Suprapubic skin (tissue), 4 donors: ENCODE measurements at regions not wholly inside any gene's neighbourhood (a gene's known extent, or its start where the extent isn't known, plus 50 kb on each side); places are given as distances from the start of the nearest gene placed in this dataset.

Experiments
- EP300 ChIP-seq: sonication (generic); formaldehyde crosslinking; IDR thresholded peaks from one replicate; pipeline ENCODE4 v1.6.1; 2017; ENCODE audit warnings: antibody characterized with exemption
- POLR2A ChIP-seq, 2 donors: fragments of 450-650 bp; IDR thresholded peaks; one replicate each; pipeline ENCODE4 v1.6.1; 2017; ENCODE audit warnings: antibody characterized with exemption in 2 of 2, mild to moderate bottlenecking in 2 of 2, moderate library complexity in 2 of 2
- POLR2AphosphoS5 ChIP-seq, 3 donors: sonication (generic); formaldehyde crosslinking; IDR thresholded peaks; one replicate each; pipeline ENCODE4 v1.6.1; 2017; ENCODE audit warnings: antibody characterized with exemption in 3 of 3
- TF ChIP-seq, protein P1 (sequence below), 2 donors: fragments of 200-600 bp in 1 of 2; fragments of 450-650 bp in 1 of 2; sonication (generic) in 1 of 2; IDR thresholded peaks; one replicate each; pipeline ENCODE4 v1.5.1; 2016 to 2019; ENCODE audit warnings: antibody characterized with exemption in 2 of 2, mild to moderate bottlenecking in 1 of 2, moderate library complexity in 1 of 2

DNA sequence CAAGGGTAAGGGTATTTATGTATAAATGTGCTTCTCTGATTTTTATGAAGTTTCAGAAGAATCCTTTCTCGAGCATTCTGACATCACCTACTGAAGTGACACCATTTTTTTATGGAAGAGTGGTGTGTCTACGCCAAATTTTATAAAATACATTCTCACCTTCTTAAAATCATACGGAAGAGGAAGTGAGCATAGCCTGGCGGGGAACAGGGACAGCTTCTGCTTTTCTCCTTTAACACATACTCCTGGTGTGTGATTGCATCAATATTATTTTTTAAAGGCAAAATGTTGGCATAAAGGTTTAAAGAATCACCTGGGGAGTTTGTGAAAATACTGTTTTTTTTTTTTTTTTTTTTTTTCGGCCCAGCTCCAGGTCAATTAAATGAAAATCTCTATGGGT, 733.6 kb upstream of the MAN1A1 start:
- TF ChIP-seq, protein P1, sequence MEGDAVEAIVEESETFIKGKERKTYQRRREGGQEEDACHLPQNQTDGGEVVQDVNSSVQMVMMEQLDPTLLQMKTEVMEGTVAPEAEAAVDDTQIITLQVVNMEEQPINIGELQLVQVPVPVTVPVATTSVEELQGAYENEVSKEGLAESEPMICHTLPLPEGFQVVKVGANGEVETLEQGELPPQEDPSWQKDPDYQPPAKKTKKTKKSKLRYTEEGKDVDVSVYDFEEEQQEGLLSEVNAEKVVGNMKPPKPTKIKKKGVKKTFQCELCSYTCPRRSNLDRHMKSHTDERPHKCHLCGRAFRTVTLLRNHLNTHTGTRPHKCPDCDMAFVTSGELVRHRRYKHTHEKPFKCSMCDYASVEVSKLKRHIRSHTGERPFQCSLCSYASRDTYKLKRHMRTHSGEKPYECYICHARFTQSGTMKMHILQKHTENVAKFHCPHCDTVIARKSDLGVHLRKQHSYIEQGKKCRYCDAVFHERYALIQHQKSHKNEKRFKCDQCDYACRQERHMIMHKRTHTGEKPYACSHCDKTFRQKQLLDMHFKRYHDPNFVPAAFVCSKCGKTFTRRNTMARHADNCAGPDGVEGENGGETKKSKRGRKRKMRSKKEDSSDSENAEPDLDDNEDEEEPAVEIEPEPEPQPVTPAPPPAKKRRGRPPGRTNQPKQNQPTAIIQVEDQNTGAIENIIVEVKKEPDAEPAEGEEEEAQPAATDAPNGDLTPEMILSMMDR (IDR thresholded peaks at IDR 0.05) = no peak
- TF ChIP-seq POLR2A (IDR thresholded peaks at IDR 0.05) = no peak
- TF ChIP-seq POLR2AphosphoS5 (IDR thresholded peaks at IDR 0.05) = no peak
- no peak for TF ChIP-seq EP300
